ENCODE measurements at regions not wholly inside any gene's neighbourhood (a gene's known extent, or its start where the extent isn't known, plus 50 kb on each side); places are given as distances from the start of the nearest gene placed in this dataset.

DNA sequence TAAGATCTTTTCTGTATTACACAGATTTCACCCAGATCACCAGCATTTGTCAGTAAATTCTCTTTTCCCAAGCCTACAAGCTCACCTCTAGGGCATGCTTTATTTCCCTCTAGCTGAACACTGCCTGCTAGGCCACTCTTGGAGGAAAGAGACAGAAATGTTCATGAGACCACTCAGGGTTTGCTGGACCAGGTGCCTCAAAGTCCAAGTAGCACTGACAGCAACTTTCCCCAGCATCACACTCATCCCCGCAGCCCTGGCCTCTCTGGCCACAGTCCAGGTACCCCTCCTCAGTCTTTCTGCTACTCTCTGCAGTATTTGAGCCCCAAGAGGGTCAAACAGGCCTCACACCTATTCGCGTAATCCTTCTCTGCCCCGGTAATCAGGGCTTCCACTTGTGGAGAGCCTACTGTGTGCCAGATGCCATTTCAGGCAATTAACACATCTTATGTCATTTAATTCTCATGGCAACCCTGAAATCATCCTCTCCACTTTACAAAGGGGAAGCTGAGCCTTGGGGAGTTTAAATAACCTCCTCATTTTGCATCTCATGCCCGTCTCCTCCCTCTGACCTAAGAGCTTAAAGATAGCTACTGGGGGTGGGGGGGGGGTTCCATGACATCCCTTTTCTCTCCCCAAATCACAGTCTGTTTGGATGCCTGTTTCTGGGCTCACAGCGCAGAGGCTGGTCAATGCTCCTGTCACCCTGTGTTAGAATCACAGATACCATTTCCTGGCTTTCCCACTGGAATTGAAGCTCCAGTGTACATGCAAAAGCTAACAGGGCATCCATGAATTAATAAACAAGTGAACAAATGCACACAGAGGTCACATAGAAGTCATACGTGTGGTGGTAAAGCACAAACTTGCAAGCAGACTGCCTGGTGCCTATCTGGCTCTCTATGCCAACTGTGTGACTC, 88.5 kb downstream of the PRLHR start:
- TF ChIP-seq, protein P1, sequence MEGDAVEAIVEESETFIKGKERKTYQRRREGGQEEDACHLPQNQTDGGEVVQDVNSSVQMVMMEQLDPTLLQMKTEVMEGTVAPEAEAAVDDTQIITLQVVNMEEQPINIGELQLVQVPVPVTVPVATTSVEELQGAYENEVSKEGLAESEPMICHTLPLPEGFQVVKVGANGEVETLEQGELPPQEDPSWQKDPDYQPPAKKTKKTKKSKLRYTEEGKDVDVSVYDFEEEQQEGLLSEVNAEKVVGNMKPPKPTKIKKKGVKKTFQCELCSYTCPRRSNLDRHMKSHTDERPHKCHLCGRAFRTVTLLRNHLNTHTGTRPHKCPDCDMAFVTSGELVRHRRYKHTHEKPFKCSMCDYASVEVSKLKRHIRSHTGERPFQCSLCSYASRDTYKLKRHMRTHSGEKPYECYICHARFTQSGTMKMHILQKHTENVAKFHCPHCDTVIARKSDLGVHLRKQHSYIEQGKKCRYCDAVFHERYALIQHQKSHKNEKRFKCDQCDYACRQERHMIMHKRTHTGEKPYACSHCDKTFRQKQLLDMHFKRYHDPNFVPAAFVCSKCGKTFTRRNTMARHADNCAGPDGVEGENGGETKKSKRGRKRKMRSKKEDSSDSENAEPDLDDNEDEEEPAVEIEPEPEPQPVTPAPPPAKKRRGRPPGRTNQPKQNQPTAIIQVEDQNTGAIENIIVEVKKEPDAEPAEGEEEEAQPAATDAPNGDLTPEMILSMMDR (IDR thresholded peaks at IDR 0.05; ENCODE audit: low read depth, low read length, poor library complexity, severe bottlenecking) = no peak
- no peak for TF ChIP-seq EZH2phosphoT487 (IDR thresholded peaks at IDR 0.05; ENCODE audit: borderline replicate concordance, low read length)
